ENCODE measurements at regions not wholly inside any gene's neighbourhood (a gene's known extent, or its start where the extent isn't known, plus 50 kb on each side); places are given as distances from the start of the nearest gene placed in this dataset.

GRCh38 chr11:104214517-104214916 lies 50.6 kb upstream of the PDGFD start:
- no peak for TF ChIP-seq CTCF (IDR thresholded peaks at IDR 0.05)
- TF ChIP-seq POLR2AphosphoS5 (IDR thresholded peaks at IDR 0.05): no peak
